HG03558 (cell line): ENCODE measurements at regions not wholly inside any gene's neighbourhood (a gene's known extent, or its start where the extent isn't known, plus 50 kb on each side); places are given as distances from the start of the nearest gene placed in this dataset.

Experiments used
- ATAC-seq: cut with Tn5 transposase; IDR thresholded peaks from one replicate; pipeline ENCODE4 v1.9.1; 2021; ENCODE audit warnings: moderate number of reproducible peaks; ENCODE audit not compliant: unreplicated experiment; ENCODE audit errors: extremely low read depth

- ATAC-seq = no peak
Observed at GRCh38 chr3:88509582-88509981, 359.8 kb downstream of the C3orf38 start.

GRCh38 chr3:88528494-88528893, 378.7 kb downstream of the C3orf38 start:
- no peak for ATAC-seq

- no peak for ATAC-seq
Observed at GRCh38 chr3:88534534-88534933, 384.8 kb downstream of the C3orf38 start.

GRCh38 chr3:88535563-88535962, 385.8 kb downstream of the C3orf38 start:
- no peak for ATAC-seq

- no peak for ATAC-seq
Observed at GRCh38 chr3:88542916-88543315, 393.2 kb downstream of the C3orf38 start.

- ATAC-seq = no peak
Observed at GRCh38 chr3:88572450-88572849, 422.7 kb downstream of the C3orf38 start.

GRCh38 chr3:88573472-88573871, 423.7 kb downstream of the C3orf38 start:
- ATAC-seq = no peak

- ATAC-seq = no peak
Observed at GRCh38 chr3:88574146-88574545, 424.4 kb downstream of the C3orf38 start.

- ATAC-seq = no peak
Observed at GRCh38 chr3:88584451-88584850, 434.7 kb downstream of the C3orf38 start.

GRCh38 chr3:88586121-88586640, 436.4 kb downstream of the C3orf38 start:
- ATAC-seq = no peak

- no peak for ATAC-seq
Observed at GRCh38 chr3:88589138-88589537, 439.4 kb downstream of the C3orf38 start.

- ATAC-seq = no peak
Observed at GRCh38 chr3:88595026-88595425, 445.3 kb downstream of the C3orf38 start.

- ATAC-seq = no peak
Observed at GRCh38 chr3:88596451-88596850, 446.7 kb downstream of the C3orf38 start.

- no peak for ATAC-seq
Observed at GRCh38 chr3:88610820-88611219, 461.1 kb downstream of the C3orf38 start.

- ATAC-seq = no peak
Observed at GRCh38 chr3:88611826-88612326, 462.1 kb downstream of the C3orf38 start.

GRCh38 chr3:88616413-88616812, 466.7 kb downstream of the C3orf38 start:
- no peak for ATAC-seq

- ATAC-seq = no peak
Observed at GRCh38 chr3:88617283-88617682, 467.5 kb downstream of the C3orf38 start.

- ATAC-seq = no peak
Observed at GRCh38 chr3:88618021-88618645, 468.4 kb downstream of the C3orf38 start.

- ATAC-seq = no peak
Observed at GRCh38 chr3:88621586-88621985, 471.8 kb downstream of the C3orf38 start.

- ATAC-seq = no peak
Observed at GRCh38 chr3:88623709-88624108, 473.9 kb downstream of the C3orf38 start.

GRCh38 chr3:88626456-88627120, 476.8 kb downstream of the C3orf38 start:
- ATAC-seq = no peak

- no peak for ATAC-seq
Observed at GRCh38 chr3:88628901-88629300, 478.5 kb upstream of the EPHA3 start.
